Inferior parietal cortex (tissue), 1 donor: ENCODE measurements at regions not wholly inside any gene's neighbourhood (a gene's known extent, or its start where the extent isn't known, plus 50 kb on each side); places are given as distances from the start of the nearest gene placed in this dataset.
"Not testable (repeated sequence)": the region's sequence is repeated elsewhere in the genome, so short reads cannot be mapped to it uniquely, and the experiment has no call there.

Experiments used
- DNase-seq: peaks from one replicate; pipeline ENCODE4 v3.0.0-alpha.2; 2016; ENCODE audit errors: extremely low spot score

- peak; percentile 20 for DNase-seq
Measured at GRCh38 chr14:30223385-30223785, 295.7 kb upstream of the PRKD1 start.

DNA sequence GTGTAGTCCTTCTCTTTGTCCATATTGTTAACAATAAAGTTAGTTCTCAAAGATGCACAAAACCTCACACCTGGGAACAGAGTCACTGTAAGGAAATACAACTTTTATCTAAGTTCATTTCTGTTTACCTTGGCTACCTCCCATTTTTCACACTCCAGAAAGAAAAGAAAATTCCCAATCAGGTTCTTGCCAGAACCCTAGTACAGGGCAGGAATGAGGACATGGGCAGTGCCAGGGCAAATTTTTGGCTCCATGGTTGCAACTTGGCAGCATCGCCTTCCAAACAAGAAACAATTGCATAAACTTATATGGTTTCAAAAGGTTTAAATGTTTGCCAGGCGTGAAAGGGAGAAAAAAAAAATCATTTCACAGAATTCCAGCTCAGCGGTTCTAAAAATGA is 296.3 kb upstream of the PRKD1 start:
- DNase-seq = no peak

DNA sequence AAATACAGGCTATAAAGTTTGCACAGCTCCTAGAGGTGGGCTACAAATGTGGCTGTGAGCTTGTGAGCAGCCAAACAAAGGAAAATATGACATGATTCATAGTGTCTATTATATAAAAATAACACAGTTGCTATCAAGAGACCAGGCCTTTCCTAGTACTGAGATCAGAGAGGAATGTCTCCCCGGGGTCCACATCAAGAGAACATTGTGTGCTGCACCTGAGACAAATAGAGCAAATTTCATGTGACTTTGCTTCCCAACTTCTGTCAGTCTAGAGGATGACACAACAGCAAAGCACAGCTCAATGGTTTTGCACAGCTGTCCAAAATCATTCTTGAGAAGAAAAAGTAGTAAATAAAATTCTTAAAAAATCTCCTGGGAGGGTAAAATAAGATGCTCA is 297.5 kb upstream of the PRKD1 start:
- no peak for DNase-seq

DNA sequence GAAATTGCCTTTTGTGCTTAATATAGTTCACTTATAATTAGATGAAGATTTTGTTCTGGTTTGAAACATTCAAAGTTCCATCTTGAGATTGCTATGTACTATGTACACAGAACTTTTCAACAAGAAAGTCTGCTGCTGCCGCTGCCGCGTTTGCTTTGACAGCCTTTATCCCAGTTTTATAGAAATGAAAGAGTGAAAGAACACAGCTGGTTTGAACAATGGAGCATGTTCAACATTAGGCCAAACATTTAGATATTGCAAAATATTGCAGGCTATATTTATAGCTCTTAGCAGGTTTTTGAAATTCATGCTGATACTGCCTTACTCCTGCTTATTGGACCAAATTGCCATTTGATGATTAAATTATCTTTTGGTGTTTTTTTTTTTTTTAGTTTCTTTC is 299.8 kb upstream of the PRKD1 start:
- no peak for DNase-seq

GRCh38 chr14:30227876-30228275 is 300.2 kb upstream of the PRKD1 start:
- DNase-seq = no peak

DNA sequence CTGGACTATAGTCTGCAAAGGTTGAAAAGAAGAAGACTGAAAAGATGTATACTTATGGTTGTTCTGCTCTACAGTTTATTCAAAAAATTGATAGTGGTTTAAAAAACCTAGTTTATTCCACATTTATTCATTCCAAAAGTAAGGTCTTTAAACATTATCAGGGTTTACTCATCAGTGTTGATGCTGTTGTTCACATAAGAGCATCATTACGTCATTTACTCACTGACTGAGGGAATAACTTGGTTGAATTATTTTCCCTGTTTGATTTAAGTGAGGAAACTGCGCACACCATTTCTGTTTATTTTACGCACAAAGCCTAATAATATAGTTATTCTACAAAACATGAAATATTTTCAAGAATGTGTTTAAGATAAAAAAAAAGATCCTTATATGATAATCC is 303.1 kb upstream of the PRKD1 start:
- DNase-seq = no peak

DNA sequence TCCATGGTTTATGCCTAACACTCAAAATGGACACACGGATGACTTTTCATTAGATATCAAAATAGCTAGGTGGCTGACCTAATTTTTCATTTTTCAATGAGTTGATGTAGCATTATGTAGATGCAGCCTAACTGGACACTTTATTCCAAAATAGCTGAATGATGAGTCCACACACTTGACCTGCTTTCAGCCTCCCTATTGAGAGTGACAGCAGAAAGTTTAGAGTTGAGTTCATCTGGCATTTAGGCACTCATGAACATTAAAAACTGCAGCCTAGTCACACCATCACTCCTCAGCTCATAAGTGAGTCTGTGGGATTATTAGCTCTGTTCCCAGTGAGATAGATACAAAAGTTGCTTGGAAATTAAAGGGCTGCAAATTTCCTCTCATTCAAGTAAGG is 307.3 kb upstream of the PRKD1 start:
- no peak for DNase-seq

GRCh38 chr14:30235485-30235884 is 307.8 kb upstream of the PRKD1 start:
- DNase-seq = no peak

DNA sequence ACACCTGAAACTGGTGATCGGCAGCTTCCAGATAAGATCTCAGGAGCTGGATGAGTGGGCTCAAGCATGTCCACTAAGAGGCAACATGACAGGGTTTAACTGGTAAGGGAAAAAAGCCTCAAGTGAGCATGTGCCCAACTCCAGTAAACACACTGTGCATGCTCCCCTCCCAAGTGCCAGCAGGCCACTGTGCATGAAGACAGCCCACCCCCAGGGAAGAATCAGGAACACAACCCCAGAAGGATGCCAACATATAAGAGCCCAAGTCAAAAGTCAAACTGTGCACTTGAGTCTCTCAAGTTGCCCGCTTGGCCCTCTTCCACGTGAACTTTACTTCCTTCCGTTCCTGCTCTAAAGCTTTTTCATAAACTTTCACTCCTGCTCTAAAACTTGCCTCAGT is 311.3 kb upstream of the PRKD1 start:
- no peak for DNase-seq

DNA sequence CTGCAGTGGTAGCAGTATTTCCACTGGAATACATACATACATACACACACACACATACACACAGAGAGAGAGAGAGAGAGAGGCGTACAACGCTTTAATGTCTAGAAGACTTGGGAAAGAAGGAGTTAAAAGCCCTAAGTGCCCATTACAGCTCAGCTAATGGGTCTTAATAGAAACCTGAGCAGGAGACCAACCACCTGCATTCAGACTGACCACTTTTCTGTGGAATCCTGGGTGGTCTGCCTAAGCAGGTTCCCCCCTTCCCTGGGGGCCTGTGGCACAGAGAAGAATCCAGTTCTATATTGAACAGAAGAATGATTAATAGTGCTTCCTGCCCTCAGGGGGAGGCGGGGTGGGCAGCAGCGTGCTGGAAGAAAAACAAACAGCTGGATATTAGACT is 312.4 kb upstream of the PRKD1 start:
- no peak for DNase-seq

DNA sequence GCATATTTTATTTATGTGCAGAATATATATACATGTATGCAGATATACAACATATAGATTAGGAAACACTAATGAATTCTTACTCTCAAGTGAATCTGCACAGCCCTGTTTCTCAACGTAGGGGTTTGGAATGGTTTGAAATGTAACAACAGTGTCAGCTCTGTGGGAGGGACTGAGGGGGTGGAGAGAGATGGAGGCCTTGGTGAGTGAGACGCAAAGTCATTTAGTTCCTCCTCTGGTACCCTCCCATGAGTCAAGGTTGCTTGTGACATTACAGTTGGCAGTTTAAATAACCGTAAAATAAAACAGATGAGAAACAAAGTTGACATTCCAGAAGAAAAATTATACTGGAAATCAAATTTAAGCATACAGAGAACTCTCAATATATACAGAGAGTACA is 313.0 kb upstream of the PRKD1 start:
- DNase-seq = no peak

- DNase-seq = peak; percentile 13
Measured at GRCh38 chr14:30242744-30243143, 315.1 kb upstream of the PRKD1 start.

DNA sequence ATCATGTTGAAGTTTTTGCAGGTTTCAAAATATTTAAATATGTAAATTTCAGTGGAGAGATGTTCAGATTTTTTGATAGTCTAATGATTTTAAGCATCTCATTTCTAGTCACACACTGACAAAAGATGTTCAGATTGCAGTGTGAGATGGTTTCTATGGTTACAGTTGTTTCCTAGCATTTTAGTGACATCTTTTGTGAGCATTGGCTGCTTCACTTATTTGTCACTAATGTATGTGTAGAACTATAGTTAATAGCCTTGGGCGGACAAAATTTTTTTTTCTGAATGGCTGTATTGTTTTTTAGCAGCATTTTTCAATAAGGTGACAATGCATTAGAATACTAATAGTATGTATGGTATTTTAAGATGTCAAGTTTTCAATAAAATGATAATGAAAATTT is 315.6 kb upstream of the PRKD1 start:
- DNase-seq = peak; percentile 41

DNA sequence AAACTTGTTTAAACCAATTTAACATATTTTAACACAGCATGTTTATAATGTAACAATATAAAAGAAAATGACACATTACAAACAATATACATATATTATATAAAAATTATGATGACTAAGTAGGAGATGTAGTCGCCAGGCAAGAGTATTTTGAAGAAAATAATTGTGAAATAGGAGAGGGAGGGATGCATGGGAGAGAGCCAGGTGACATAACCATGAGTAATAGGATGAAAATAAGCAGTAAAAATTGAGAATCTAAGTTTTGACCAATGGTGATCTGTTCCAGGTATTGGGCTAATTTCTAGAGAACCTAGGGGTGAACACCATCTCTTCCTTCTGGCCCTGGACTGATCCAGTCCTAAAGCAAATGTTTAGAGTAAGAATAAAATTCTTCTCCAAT is 315.2 kb upstream of the G2E3 start:
- DNase-seq = no peak

DNA sequence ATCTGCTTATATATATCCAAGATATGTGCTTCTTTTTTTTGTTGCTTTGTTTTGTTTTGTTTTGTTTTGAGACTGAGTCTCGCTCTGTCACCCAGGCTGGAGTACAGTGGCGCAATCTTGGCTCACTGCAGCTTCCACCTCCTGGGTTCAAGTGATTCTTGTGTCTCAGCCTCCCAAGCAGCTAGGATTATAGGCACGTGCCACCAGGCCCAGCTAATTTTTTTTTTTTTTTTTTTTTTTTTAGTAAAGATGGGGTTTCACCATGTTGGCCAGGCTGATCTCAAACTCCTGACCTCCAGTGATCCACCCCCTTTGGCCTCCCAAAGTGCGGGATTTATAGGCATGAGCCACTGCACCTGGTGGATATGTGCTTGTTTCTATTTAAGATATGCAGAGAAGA is 314.6 kb upstream of the G2E3 start:
- not testable (repeated sequence) for DNase-seq

GRCh38 chr14:30251017-30251416 is 307.9 kb upstream of the G2E3 start:
- DNase-seq = no peak

- DNase-seq = no peak
Measured at GRCh38 chr14:30251557-30252100, 307.3 kb upstream of the G2E3 start.

GRCh38 chr14:30252151-30252550 is 306.8 kb upstream of the G2E3 start:
- DNase-seq = no peak

DNA sequence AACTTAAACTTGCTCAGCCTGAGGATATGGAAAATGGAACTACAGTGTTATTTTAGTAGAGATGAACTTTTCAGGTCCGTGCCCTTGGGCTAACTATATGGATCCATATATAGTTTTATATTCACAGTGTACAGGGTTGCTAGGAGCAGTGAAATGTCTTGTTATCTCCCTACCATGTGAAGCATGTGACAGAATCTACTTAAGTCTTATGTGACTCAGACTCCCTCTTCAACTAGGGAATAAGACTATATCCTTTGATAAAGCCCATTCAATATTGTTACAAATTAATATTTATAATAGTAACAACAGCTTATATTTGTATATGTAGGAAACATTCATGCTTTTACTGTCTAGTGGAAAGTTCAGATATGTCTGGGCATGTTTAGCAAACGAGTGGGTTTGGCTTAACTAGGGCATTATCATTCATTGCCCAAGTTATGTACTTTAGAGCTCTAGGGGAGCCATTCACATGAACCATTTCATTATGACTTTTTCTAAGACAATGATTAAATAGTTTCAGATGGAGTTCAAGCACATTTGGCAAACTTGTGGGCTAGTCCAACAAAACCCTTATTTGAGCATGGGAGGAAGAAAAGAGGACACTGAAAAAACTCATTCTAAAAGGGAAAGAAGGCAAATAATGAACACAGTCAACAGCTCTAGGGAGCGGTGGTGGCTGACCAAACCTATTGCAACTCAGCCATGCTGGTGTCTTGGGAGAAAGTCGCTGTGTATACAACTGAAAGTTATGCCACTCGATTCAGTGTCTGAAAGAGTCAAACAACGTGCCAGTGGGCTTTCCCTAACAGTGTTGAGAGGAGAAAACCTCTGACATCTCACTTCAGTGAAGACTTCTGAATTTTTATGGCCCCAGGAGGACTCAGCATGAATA is 305.9 kb upstream of the G2E3 start:
- no peak for DNase-seq

DNA sequence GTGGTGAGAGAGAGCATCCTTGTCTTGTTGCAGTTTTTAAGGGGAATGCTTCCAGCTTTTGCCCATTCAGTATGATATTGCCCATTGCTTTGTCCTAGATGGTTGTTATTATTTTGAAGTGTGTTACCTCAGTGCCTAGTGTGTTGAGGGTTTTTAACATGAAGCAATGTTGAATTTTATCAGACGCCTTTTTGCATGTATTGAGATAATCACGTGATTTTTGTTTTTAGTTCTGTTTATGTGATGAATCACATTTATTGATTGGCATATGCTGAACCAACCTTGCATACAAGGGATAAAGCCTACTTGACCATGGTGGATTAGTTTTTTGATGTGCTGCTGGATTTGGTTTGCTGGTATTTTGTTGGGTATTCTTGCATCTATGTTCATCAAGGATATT is 302.3 kb upstream of the G2E3 start:
- DNase-seq = no peak

GRCh38 chr14:30257946-30258661 is 300.9 kb upstream of the G2E3 start:
- no peak for DNase-seq

DNA sequence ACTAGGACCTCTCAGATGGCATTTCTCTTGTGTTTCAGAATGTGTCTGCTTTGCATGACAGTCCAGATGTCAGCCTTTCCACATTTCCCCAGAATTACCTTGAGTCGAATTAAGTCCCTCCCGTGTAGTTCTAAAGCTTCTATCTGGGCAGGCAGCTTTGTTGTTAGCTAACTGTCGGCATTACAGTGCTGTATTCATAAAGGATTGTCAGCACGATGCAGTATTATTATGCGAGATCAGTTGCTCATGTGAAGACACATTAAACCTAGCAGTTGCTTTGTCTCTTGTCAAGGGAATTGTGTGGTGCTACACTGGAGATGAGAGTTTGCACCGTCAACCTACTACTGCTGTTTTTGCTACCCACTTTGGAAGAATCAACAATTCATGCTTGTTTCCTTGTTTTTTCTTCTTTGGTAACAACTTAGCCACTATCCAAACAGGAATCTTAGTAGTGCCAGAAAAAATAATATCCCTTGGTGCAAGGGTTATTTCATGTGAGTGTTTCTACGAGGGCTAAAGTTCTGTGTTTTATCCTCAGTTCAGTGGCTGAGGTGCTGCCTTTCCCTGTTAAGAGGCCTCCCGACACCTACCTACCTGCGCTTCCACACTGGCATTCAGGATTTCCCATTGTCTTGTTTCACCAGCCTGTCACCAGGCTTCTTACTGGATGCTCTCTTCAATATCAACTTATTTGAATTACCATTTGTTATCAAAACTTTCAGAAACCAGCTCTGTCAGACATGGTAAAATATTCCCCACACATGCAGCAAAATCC is 297.9 kb upstream of the G2E3 start:
- no peak for DNase-seq
